IgD-negative memory B cell (primary cell): ENCODE measurements at regions not wholly inside any gene's neighbourhood (a gene's known extent, or its start where the extent isn't known, plus 50 kb on each side); places are given as distances from the start of the nearest gene placed in this dataset.
"Not testable (repeated sequence)": the region's sequence is repeated elsewhere in the genome, so short reads cannot be mapped to it uniquely, and the experiment has no call there.

Source experiments
- H3K27ac Mint-ChIP-seq, 3 donors: one replicate each; pipeline ENCODE4 v1.8.0; 2020 to 2022; ENCODE audit warnings: mild to moderate bottlenecking in 3 of 3, mixed read lengths in 3 of 3, moderate library complexity in 1 of 3
- H3K27me3 Mint-ChIP-seq: one replicate; pipeline ENCODE4 v1.8.0; 2021; ENCODE audit warnings: mixed read lengths
- H3K36me3 Mint-ChIP-seq: one replicate; pipeline ENCODE4 v1.8.0; 2020; ENCODE audit warnings: mild to moderate bottlenecking, mixed read lengths
- H3K4me1 Mint-ChIP-seq, 3 donors: one replicate each; pipeline ENCODE4 v1.8.0; 2020 to 2022; ENCODE audit warnings: mixed read lengths in 3 of 3, mild to moderate bottlenecking in 1 of 3
- H3K4me3 Mint-ChIP-seq, 4 donors: one replicate each; pipeline ENCODE4 v1.8.0; 2020 to 2022; ENCODE audit warnings: mild to moderate bottlenecking in 4 of 4, mixed read lengths in 4 of 4, moderate library complexity in 3 of 4
- H3K9me3 Mint-ChIP-seq, 3 donors: one replicate each; pipeline ENCODE4 v1.8.0; 2020 to 2021; ENCODE audit warnings: mixed read lengths in 3 of 3, mild to moderate bottlenecking in 1 of 3

DNA sequence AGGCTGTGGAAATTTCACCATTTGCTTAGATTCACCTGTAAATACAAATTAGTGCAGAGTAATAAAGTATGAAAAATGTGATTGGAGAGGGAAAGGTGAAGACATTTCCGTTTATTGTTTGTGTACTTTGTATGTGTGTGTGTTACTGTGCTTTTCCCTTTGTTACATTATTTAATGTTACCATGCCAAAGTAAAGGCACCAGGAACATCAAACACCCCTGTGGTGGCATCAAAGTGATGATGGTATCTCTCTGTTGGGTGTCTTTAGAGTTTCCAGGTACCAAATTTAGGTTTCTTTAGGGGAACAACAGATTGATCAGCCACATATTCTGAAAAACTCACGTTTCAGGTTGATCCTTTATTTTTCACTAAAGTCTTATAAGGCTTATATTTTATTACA is 189.0 kb upstream of the FBXO33 start:
- Mint-ChIP-seq H3K36me3 (no peaks in the 10 kb centered on the region), H3K27ac (no peak overlapping the region), H3K4me1 (no peaks in the 10 kb centered on the region), H3K27me3 (no peaks in the 10 kb centered on the region), H3K9me3 (peaks cover 8 to 29% (median 19%) of the 10 kb centered on the region in 3 donors), H3K4me3 (no peak overlapping the region)

DNA sequence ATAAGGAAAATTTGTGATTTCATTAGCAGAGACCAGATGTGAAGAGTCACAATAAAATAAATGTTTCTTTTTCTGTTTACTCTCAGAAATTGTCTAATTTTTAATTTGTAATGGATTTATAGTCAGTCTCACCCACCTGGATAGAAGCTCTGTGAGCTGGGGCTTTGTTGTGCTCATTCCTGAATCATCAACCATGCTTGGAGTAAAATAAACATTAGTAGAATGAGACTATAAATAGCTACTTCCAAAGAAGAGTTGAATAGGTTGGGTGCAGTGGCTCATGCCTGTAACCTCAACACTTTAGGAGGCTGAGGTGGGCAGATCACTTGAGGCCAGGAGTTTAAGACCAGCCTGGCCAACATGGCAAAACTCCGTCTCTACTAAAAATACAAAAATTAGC is 185.3 kb upstream of the FBXO33 start:
- H3K36me3 Mint-ChIP-seq: peaks cover 3% of the 10 kb centered on the region
- H3K9me3 Mint-ChIP-seq: peaks cover 3 to 16% (median 14%) of the 10 kb centered on the region in 3 donors
- no peaks in the 10 kb centered on the region for H3K4me1 Mint-ChIP-seq
- no peaks in the 10 kb centered on the region for H3K27me3 Mint-ChIP-seq
- no peak overlapping the region for H3K4me3 Mint-ChIP-seq
- H3K27ac Mint-ChIP-seq: no peak overlapping the region

DNA sequence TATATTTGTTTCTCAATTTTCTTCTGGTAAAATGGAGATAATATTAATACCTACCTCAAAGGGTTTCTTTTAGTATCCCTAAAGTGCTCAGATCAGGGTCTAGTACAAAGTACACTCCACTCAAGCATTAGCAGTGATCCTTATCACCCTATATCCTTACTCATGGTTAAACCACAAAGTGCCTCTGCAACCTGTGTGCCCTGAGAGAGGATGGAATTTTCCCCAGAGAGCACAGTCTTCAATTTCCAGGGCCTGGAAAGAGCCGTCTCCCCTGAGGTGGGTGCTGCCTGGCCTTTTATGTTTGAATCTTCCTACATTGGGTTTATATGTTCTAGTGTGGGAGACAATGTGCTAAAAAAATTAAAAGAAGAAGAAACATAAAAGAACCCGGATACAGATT is 183.1 kb upstream of the FBXO33 start:
- peaks cover 4% of the 10 kb centered on the region for H3K36me3 Mint-ChIP-seq
- H3K27me3 Mint-ChIP-seq: no peaks in the 10 kb centered on the region
- no peaks in the 10 kb centered on the region for H3K4me1 Mint-ChIP-seq
- no peak overlapping the region for H3K4me3 Mint-ChIP-seq
- peaks cover 0 to 14% (median 10%) of the 10 kb centered on the region in 3 donors for H3K9me3 Mint-ChIP-seq
- H3K27ac Mint-ChIP-seq: no peak overlapping the region

- no peak overlapping the region for H3K27ac Mint-ChIP-seq
- no peaks in the 10 kb centered on the region for H3K4me1 Mint-ChIP-seq
- peaks cover 4% of the 10 kb centered on the region for H3K36me3 Mint-ChIP-seq
- no peaks in the 10 kb centered on the region for H3K27me3 Mint-ChIP-seq
- peaks cover 0 to 13% (median 4%) of the 10 kb centered on the region in 3 donors for H3K9me3 Mint-ChIP-seq
- no peak overlapping the region for H3K4me3 Mint-ChIP-seq
Observed at GRCh38 chr14:39614297-39614923, 182.2 kb upstream of the FBXO33 start.

- H3K27ac Mint-ChIP-seq: no peak overlapping the region
- no peaks in the 10 kb centered on the region for H3K27me3 Mint-ChIP-seq
- no peak overlapping the region for H3K4me3 Mint-ChIP-seq
- no peaks in the 10 kb centered on the region for H3K4me1 Mint-ChIP-seq
- H3K36me3 Mint-ChIP-seq: peaks cover 4% of the 10 kb centered on the region
- peaks cover 2 to 22% (median 8%) of the 10 kb centered on the region in 3 donors for H3K9me3 Mint-ChIP-seq
Observed at GRCh38 chr14:39609119-39609518, 176.9 kb upstream of the FBXO33 start.

DNA sequence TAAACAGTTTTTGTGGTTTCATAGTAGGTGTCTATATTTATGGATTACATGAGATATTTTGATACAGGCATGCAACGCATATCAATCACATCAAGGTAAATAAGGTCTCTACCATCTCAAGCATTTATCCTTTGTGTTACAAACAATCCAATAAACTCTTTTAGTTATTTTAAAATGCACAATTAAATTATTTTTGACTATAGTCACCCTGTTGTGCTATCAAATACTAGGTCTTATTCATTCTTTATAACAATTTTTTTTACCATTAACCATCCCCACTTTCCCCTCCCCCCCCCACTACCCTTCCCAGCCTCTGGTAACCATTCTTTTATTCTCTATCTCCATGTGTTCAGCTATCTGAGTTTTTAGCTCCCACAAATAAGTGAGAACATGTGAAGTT is 175.7 kb upstream of the FBXO33 start:
- H3K27ac Mint-ChIP-seq: no peak overlapping the region
- peaks cover 4% of the 10 kb centered on the region for H3K36me3 Mint-ChIP-seq
- no peaks in the 10 kb centered on the region for H3K27me3 Mint-ChIP-seq
- H3K9me3 Mint-ChIP-seq: peaks cover 2 to 22% (median 9%) of the 10 kb centered on the region in 3 donors
- no peaks in the 10 kb centered on the region for H3K4me1 Mint-ChIP-seq
- H3K4me3 Mint-ChIP-seq: no peak overlapping the region

GRCh38 chr14:39603942-39604341 is 171.7 kb upstream of the FBXO33 start:
- H3K27ac Mint-ChIP-seq: no peak overlapping the region
- no peaks in the 10 kb centered on the region for H3K27me3 Mint-ChIP-seq
- H3K36me3 Mint-ChIP-seq: no peaks in the 10 kb centered on the region
- H3K4me1 Mint-ChIP-seq: no peaks in the 10 kb centered on the region
- peaks cover 2 to 25% (median 12%) of the 10 kb centered on the region in 3 donors for H3K9me3 Mint-ChIP-seq
- H3K4me3 Mint-ChIP-seq: no peak overlapping the region

DNA sequence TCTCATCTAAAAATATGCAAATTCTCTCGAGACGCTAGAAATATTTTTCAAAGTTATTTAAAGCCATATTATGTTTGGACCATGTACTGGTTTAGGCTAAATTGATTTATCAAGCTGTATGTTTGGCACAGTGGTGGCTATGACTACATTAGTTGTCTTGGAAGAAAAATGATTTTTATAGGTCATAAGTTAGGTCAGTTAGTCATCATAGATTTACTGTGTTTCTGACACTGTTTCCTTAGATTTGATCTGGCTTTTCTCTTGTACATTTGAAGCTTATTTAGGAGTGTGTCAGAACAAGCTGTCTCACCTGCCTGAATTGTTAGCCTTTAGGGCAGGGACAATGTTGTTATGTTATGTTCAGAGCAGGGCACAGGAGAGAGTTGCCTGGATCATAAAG is 161.1 kb upstream of the FBXO33 start:
- Mint-ChIP-seq H3K36me3 (peaks cover 3% of the 10 kb centered on the region), H3K9me3 (peaks cover 2 to 11% (median 7%) of the 10 kb centered on the region in 3 donors), H3K4me1 (no peaks in the 10 kb centered on the region)

DNA sequence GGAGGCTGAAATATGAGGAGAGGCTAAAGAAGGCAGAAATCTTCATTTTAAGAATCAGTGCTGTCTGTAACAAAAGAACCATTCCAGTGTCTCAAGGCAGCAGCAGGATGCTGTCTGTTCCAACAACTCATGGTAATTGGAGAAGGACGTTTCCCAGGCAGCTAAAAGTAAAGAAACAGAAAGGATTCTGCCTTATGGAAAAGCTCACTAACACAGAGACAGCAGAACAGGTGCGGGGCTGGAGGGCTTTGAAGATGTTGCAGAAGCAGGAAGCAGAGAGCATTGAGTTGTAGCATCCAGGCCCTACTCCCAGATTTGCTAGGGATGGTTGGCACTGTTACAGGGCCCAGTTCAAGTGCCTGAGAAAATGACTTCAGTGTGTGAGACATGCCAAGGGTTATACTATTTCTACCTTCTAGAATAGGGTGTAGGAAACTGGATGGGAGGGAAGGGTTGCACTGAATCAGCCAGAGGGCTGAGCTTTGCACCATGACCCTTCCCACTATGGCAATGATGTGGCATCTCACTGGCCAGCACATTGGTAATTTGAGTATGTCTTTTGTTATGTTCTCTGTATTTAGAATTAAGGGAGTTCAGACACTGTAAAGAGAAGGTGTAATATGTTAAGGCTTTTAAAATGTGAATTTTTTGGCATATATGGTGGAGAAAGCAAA is 160.0 kb upstream of the FBXO33 start:
- H3K27me3 Mint-ChIP-seq: no peaks in the 10 kb centered on the region
- no peak overlapping the region for H3K4me3 Mint-ChIP-seq
- peaks cover 3% of the 10 kb centered on the region for H3K36me3 Mint-ChIP-seq
- H3K9me3 Mint-ChIP-seq: peaks cover 2 to 11% (median 7%) of the 10 kb centered on the region in 3 donors
- H3K4me1 Mint-ChIP-seq: no peaks in the 10 kb centered on the region
- H3K27ac Mint-ChIP-seq: no peak overlapping the region

More for the DNA sequence above, 161.1 kb upstream of the FBXO33 start:
- no peak overlapping the region for H3K27ac Mint-ChIP-seq
- no peaks in the 10 kb centered on the region for H3K27me3 Mint-ChIP-seq
- H3K4me3 Mint-ChIP-seq: no peak overlapping the region

DNA sequence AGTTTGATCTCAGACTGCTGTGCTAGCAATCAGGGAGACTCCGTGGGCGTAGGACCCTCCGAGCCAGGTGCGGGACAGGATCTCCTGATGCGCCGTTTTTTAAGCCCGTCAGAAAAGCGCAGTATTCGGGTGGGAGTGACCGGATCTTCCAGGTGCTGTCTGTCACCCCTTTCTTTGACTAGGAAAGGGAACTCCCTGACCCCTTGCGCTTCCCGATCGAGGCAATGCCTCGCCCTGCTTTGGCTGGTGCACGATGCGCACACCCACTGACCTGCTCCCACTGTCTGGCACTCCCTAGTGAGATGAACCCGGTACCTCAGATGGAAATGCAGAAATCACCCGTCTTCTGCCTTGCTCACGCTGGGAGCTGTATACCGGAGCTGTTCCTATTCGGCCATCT is 157.6 kb upstream of the FBXO33 start:
- not testable (repeated sequence) for H3K27ac Mint-ChIP-seq

DNA sequence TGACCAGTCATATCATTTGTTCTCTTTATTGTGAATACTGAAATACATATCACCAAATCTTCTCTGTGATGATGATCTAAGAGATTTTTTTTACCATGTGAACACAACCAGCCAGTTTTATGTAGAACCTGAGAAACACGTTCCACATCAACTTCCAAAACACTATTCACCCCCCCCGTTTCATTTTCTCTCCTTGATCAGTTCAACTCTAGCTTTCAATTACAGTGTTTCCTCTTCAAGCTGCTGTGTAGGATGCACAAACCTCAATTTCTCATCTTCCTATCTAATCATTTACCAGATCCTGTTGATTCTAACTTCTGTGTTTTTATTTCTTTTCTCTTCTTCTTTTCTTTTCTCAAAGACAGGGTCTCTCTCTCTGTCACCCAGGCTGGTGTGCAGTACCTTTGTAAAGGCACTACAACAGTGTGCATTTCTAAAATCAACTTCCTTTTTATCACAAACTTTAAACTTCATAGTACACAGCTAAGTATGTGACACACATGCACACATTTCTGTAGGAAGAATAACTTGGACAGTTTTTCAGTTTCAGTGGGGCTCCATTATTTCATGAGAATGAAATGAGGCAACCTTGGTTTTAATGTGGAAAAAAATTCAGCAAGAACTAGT is 149.9 kb upstream of the FBXO33 start:
- peaks cover 0 to 3% (median 2%) of the 10 kb centered on the region in 3 donors for H3K9me3 Mint-ChIP-seq
- H3K4me3 Mint-ChIP-seq: no peak overlapping the region
- no peak overlapping the region for H3K27ac Mint-ChIP-seq
- H3K4me1 Mint-ChIP-seq: no peaks in the 10 kb centered on the region
- no peaks in the 10 kb centered on the region for H3K27me3 Mint-ChIP-seq
- H3K36me3 Mint-ChIP-seq: no peaks in the 10 kb centered on the region

More for the DNA sequence above, 157.6 kb upstream of the FBXO33 start:
- not testable (repeated sequence) for H3K36me3 Mint-ChIP-seq, H3K4me1 Mint-ChIP-seq, H3K4me3 Mint-ChIP-seq, H3K27me3 Mint-ChIP-seq
- peaks cover 2 to 10% (median 5%) of the 10 kb centered on the region in 3 donors for H3K9me3 Mint-ChIP-seq

DNA sequence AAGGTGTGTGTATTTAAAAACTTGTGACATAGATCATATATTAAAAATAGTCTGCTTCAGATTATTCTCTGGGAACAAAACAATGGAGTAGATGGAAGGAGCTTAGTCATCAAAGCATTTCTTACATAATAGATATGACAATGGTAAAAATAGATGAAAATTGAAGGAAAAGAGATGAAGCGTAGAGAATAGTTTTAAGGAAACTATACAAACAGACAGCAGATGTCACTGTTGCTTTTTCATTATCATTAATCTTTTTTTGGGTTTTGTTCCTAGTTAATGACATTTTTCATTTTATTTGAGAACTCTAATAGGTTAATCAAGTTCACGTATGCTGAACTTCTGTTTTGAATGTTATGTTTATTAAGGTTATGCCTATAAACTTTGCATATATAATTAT is 149.2 kb upstream of the FBXO33 start:
- Mint-ChIP-seq H3K4me3 (no peak overlapping the region), H3K9me3 (peaks cover 2 to 3% (median 3%) of the 10 kb centered on the region in 3 donors), H3K4me1 (no peaks in the 10 kb centered on the region), H3K36me3 (no peaks in the 10 kb centered on the region), H3K27me3 (no peaks in the 10 kb centered on the region), H3K27ac (no peak overlapping the region)

- H3K27me3 Mint-ChIP-seq: no peaks in the 10 kb centered on the region
- H3K9me3 Mint-ChIP-seq: peaks cover 2 to 10% (median 7%) of the 10 kb centered on the region in 3 donors
- H3K36me3 Mint-ChIP-seq: no peaks in the 10 kb centered on the region
- H3K4me3 Mint-ChIP-seq: no peak overlapping the region
- no peaks in the 10 kb centered on the region for H3K4me1 Mint-ChIP-seq
- H3K27ac Mint-ChIP-seq: no peak overlapping the region
Observed at GRCh38 chr14:39580696-39581095, 148.5 kb upstream of the FBXO33 start.

DNA sequence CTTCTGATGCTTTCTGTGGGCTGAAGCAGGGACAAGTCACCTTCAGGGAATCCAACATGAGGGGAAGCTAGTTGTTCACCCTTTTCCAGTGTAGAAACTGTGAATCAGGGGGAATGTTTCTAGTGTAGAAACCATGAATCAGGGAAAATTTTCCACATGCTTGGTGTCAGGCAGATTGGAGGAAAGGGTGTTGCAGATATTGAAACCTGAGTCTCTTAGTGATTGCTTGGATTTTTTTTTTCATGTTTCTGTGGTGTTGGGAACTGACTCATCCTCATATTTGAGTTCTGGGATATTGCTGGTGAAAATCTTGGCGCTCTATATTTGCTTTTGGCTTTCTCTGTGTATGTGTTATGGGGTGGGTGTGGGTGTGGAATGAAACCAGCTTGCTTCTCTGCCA is 144.5 kb upstream of the FBXO33 start:
- Mint-ChIP-seq H3K27ac (no peak overlapping the region), H3K4me1 (no peaks in the 10 kb centered on the region), H3K9me3 (peaks cover 3 to 27% (median 20%) of the 10 kb centered on the region in 3 donors)

DNA sequence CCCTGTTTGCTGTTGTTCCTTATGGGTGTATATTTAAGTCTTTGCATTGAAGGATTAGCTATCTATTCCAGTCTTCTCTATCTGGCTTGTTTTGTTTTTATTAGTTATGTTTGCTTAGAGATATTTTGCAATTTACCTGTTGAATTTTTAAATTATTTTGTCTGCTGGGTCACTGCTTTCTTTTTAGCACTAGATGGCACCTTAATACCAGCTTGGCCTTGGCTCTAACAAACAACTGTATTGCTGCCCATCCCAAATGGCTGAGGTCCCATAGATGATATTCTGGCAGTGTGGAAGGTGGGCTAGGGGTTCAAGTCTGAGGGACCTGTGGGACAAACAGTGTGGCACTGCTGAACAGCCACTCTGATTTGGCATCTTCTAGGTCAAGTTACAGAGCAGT is 144.0 kb upstream of the FBXO33 start:
- no peaks in the 10 kb centered on the region for H3K27me3 Mint-ChIP-seq
- no peak overlapping the region for H3K27ac Mint-ChIP-seq
- peaks cover 3 to 27% (median 20%) of the 10 kb centered on the region in 3 donors for H3K9me3 Mint-ChIP-seq
- H3K4me3 Mint-ChIP-seq: no peak overlapping the region
- H3K4me1 Mint-ChIP-seq: no peaks in the 10 kb centered on the region
- no peaks in the 10 kb centered on the region for H3K36me3 Mint-ChIP-seq

More for the DNA sequence above, 144.5 kb upstream of the FBXO33 start:
- Mint-ChIP-seq H3K27me3 (no peaks in the 10 kb centered on the region), H3K36me3 (no peaks in the 10 kb centered on the region), H3K4me3 (peak overlapping the region in 1 of 4 donors; percentile 79)
